Inflammatory macrophage (primary cell): ENCODE measurements at regions not wholly inside any gene's neighbourhood (a gene's known extent, or its start where the extent isn't known, plus 50 kb on each side); places are given as distances from the start of the nearest gene placed in this dataset.
A peak's percentile ranks its signal among the peaks of the same experiment; 100 is the strongest.

Experiments used
- DNase-seq, 2 donors: peaks; one replicate each; pipeline ENCODE4 v3.0.0-alpha.2; 2020 to 2022

- no peak for DNase-seq
These were observed 98.1 kb upstream of the NFIA start for GRCh38 chr1:60984062-60984799.

- no peak for DNase-seq
These were observed 98.7 kb upstream of the NFIA start for GRCh38 chr1:60983701-60984061.

- no peak for DNase-seq
These were observed 99.8 kb upstream of the NFIA start for GRCh38 chr1:60982539-60982938.

- DNase-seq = no peak
These were observed 101.0 kb upstream of the NFIA start for GRCh38 chr1:60981357-60981756.

GRCh38 chr1:60978421-60979357 lies 103.7 kb upstream of the NFIA start:
- peak in 1 of 2 donors; percentile 18 for DNase-seq

- DNase-seq = no peak
These were observed 104.7 kb upstream of the NFIA start for GRCh38 chr1:60977661-60978060.

GRCh38 chr1:60974524-60975372 lies 107.6 kb upstream of the NFIA start:
- no peak for DNase-seq

GRCh38 chr1:60973668-60974067 lies 108.7 kb upstream of the NFIA start:
- no peak for DNase-seq

GRCh38 chr1:60972841-60973364 lies 109.5 kb upstream of the NFIA start:
- DNase-seq = no peak

GRCh38 chr1:60971330-60971729 lies 111.0 kb upstream of the NFIA start:
- no peak for DNase-seq

GRCh38 chr1:60969971-60970509 lies 112.3 kb upstream of the NFIA start:
- DNase-seq = no peak

GRCh38 chr1:60965280-60965854 lies 117.0 kb upstream of the NFIA start:
- no peak for DNase-seq

GRCh38 chr1:60963167-60963940 lies 119.0 kb upstream of the NFIA start:
- DNase-seq = no peak

GRCh38 chr1:60960891-60961461 lies 121.4 kb upstream of the NFIA start:
- DNase-seq = no peak

- DNase-seq = no peak
These were observed 122.7 kb upstream of the NFIA start for GRCh38 chr1:60959701-60960100.

GRCh38 chr1:60958001-60958400 lies 124.4 kb upstream of the NFIA start:
- DNase-seq = no peak

GRCh38 chr1:60956520-60956919 lies 125.8 kb upstream of the NFIA start:
- no peak for DNase-seq

GRCh38 chr1:60952612-60953111 lies 129.7 kb upstream of the NFIA start:
- no peak for DNase-seq

GRCh38 chr1:60950224-60951063 lies 131.9 kb upstream of the NFIA start:
- no peak for DNase-seq

- DNase-seq = no peak
These were observed 132.5 kb upstream of the NFIA start for GRCh38 chr1:60949826-60950197.
